ENCODE measurements at regions not wholly inside any gene's neighbourhood (a gene's known extent, or its start where the extent isn't known, plus 50 kb on each side); places are given as distances from the start of the nearest gene placed in this dataset.

- intact Hi-C loops (cut with DNase I) = no loop called here
- TF ChIP-seq CTCF (IDR thresholded peaks at IDR 0.05; ENCODE audit: borderline replicate concordance, extremely low read depth, insufficient read depth) = no peak
- Histone ChIP-seq H3K4me3 (ENCODE audit: low read length in 3 of 3) (no peak overlapping the region), H3K4me1 (ENCODE audit: control insufficient read depth in 2 of 3, insufficient read depth in 2 of 3, low read depth in 1 of 3, low read length in 3 of 3) (peaks cover 0 to 1% (median 0%) of the 10 kb centered on the region in 3 donors), H3K36me3 (ENCODE audit: control insufficient read depth in 2 of 3, insufficient read depth in 3 of 3, low read length in 3 of 3) (no peaks in the 10 kb centered on the region), H3K27me3 (ENCODE audit: control insufficient read depth, insufficient read depth, low read length) (no peaks in the 10 kb centered on the region), H3K9ac (ENCODE audit: low read length in 3 of 3) (no peak overlapping the region), H3K9me3 (ENCODE audit: control insufficient read depth in 2 of 3, insufficient read depth in 1 of 3, low read length in 3 of 3) (no peaks in the 10 kb centered on the region), H3K27ac (ENCODE audit: low read depth in 2 of 2, low read length in 2 of 2) (no peak overlapping the region)
- DNase-seq (no peak), FAIRE-seq (no peak)
These were observed 119.0 kb upstream of the DST start for GRCh38 chr6:56761651-56762050.

GRCh38 chr6:56760842-56761241 is 118.2 kb upstream of the DST start:
- Histone ChIP-seq H3K9me3 (ENCODE audit: control insufficient read depth in 2 of 3, insufficient read depth in 1 of 3, low read length in 3 of 3) (no peaks in the 10 kb centered on the region), H3K4me3 (ENCODE audit: low read length in 3 of 3) (no peak overlapping the region), H3K27me3 (ENCODE audit: control insufficient read depth, insufficient read depth, low read length) (no peaks in the 10 kb centered on the region), H3K36me3 (ENCODE audit: control insufficient read depth in 2 of 3, insufficient read depth in 3 of 3, low read length in 3 of 3) (no peaks in the 10 kb centered on the region), H3K27ac (ENCODE audit: low read depth in 2 of 2, low read length in 2 of 2) (no peak overlapping the region), H3K4me1 (ENCODE audit: control insufficient read depth in 2 of 3, insufficient read depth in 2 of 3, low read depth in 1 of 3, low read length in 3 of 3) (peaks cover 0 to 3% (median 0%) of the 10 kb centered on the region in 3 donors), H3K9ac (ENCODE audit: low read length in 3 of 3) (no peak overlapping the region)
- TF ChIP-seq CTCF (IDR thresholded peaks at IDR 0.05; ENCODE audit: borderline replicate concordance, extremely low read depth, insufficient read depth) = no peak
- DNase-seq (no peak), FAIRE-seq (no peak)
- intact Hi-C loops (cut with DNase I) = no loop called here

- H3K27me3 ChIP-seq (ENCODE audit: control insufficient read depth, insufficient read depth, low read length) = no peaks in the 10 kb centered on the region
- no peaks in the 10 kb centered on the region for H3K36me3 ChIP-seq (ENCODE audit: control insufficient read depth in 2 of 3, insufficient read depth in 3 of 3, low read length in 3 of 3)
- H3K4me1 ChIP-seq (ENCODE audit: control insufficient read depth in 2 of 3, insufficient read depth in 2 of 3, low read depth in 1 of 3, low read length in 3 of 3) = peaks cover 0 to 3% (median 0%) of the 10 kb centered on the region in 3 donors
- FAIRE-seq (no peak), DNase-seq (no peak)
- H3K27ac ChIP-seq (ENCODE audit: low read depth in 2 of 2, low read length in 2 of 2) = no peak overlapping the region
- intact Hi-C loops (cut with DNase I) = no loop called here
- H3K4me3 ChIP-seq (ENCODE audit: low read length in 3 of 3) = no peak overlapping the region
- H3K9ac ChIP-seq (ENCODE audit: low read length in 3 of 3) = no peak overlapping the region
- H3K9me3 ChIP-seq (ENCODE audit: control insufficient read depth in 2 of 3, insufficient read depth in 1 of 3, low read length in 3 of 3) = no peaks in the 10 kb centered on the region
- TF ChIP-seq CTCF (IDR thresholded peaks at IDR 0.05; ENCODE audit: borderline replicate concordance, extremely low read depth, insufficient read depth) = no peak
These were observed 116.8 kb upstream of the DST start for GRCh38 chr6:56759521-56759920.

- no peak for FAIRE-seq
- no peak for TF ChIP-seq CTCF (IDR thresholded peaks at IDR 0.05; ENCODE audit: borderline replicate concordance, extremely low read depth, insufficient read depth)
These were observed 115.9 kb upstream of the DST start for GRCh38 chr6:56758553-56758952.

More at GRCh38 chr6:56758553-56758952, 115.9 kb upstream of the DST start:
- DNase-seq = no peak
- Histone ChIP-seq H3K27me3 (ENCODE audit: control insufficient read depth, insufficient read depth, low read length) (no peaks in the 10 kb centered on the region), H3K9me3 (ENCODE audit: control insufficient read depth in 2 of 3, insufficient read depth in 1 of 3, low read length in 3 of 3) (no peaks in the 10 kb centered on the region), H3K4me1 (ENCODE audit: control insufficient read depth in 2 of 3, insufficient read depth in 2 of 3, low read depth in 1 of 3, low read length in 3 of 3) (peaks cover 0 to 3% (median 0%) of the 10 kb centered on the region in 3 donors), H3K36me3 (ENCODE audit: control insufficient read depth in 2 of 3, insufficient read depth in 3 of 3, low read length in 3 of 3) (no peaks in the 10 kb centered on the region), H3K9ac (ENCODE audit: low read length in 3 of 3) (no peak overlapping the region), H3K4me3 (ENCODE audit: low read length in 3 of 3) (no peak overlapping the region), H3K27ac (ENCODE audit: low read depth in 2 of 2, low read length in 2 of 2) (no peak overlapping the region)
- intact Hi-C loops (cut with DNase I) = no loop called here

All from kidney (tissue), 13 donors.